GM18499 (cell line): ENCODE measurements at regions not wholly inside any gene's neighbourhood (a gene's known extent, or its start where the extent isn't known, plus 50 kb on each side); places are given as distances from the start of the nearest gene placed in this dataset.
"Not testable (repeated sequence)": the region's sequence is repeated elsewhere in the genome, so short reads cannot be mapped to it uniquely, and the experiment has no call there.

Experiments
- ATAC-seq: cut with Tn5 transposase; IDR thresholded peaks from one replicate; pipeline ENCODE4 v1.9.1; 2021; ENCODE audit warnings: moderate number of reproducible peaks; ENCODE audit not compliant: insufficient read depth, unreplicated experiment

GRCh38 chr1:234962340-234962989 is 166.2 kb downstream of the TOMM20 start:
- no peak for ATAC-seq

- ATAC-seq: no peak
These were observed 166.9 kb downstream of the TOMM20 start for GRCh38 chr1:234961456-234962339.

GRCh38 chr1:234960722-234961455 is 167.7 kb downstream of the TOMM20 start:
- ATAC-seq: no peak

DNA sequence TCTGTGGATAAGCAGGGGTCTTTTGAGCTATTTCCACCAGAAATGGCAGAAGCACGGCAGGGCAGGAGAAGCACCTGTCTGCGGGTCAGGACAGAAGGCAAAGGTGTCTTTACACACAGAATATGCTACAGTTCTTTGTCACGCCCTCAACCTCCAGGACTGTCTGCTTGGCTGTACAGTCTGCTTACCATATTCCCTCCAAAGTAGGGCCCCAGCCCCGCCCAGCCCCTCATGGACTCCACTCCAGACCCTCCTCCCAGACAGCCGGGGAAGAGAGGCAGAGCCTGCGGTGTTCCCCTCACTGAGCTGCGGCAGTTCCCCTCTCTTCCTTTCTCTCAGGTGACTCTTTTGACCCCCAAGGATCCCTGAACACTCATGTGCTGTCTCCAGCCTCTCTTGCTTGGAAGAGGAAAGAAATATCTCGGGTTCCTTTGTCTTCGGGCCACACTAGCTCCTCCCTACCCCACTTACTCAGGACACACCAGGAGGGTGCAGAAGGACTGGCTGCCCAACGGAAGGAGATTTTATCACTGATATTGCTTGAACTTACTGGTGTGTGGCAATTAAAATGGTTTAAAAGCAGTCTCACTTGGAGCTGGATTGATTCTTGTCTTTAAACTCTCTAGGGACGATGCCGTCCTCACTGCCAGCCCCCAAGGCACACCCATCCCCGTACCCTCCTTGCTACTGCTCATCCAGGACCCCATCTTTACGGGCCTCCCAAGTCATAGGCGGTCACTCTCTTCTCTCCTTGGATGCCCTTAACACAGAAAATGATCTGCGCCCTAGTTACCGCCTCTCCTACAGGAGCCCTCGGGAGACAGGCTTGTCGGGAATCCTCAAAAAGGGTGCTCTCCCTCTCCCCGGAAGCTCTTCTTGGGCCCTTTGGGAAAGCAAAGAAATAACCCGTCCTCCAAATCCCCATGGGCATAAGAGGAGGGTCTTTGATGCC is 169.7 kb downstream of the TOMM20 start:
- no peak for ATAC-seq

DNA sequence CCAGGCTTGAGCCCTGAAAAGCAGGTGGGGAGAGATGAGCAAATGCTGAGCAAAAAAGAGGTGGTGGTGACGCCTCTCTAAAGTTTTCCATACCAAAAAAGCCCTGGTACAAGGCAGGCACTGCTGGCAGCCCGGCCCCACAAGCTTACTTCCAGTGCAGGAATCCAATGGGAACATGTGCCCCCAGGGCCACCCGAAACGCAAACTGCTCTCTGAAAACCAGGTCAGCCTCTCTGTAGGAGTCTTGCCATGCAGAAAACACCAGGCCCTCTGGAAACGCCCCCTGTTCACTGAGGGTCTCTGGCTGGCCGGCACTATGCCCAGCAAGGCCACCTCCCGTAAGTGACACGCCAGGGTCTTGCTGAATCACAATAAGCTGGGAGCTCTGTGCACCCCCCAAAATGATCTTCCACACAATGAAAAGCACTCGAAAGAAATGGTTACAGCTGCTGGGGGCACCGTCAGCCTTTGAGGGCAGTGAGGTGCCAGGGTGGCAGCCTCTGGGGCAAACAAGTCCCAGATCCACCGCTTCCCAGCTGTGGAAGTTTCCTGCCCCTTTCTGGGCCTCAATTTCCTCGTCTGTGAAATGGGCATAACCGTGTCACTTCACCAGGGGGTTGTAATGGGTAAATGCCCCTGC is 170.5 kb downstream of the TOMM20 start:
- no peak for ATAC-seq

DNA sequence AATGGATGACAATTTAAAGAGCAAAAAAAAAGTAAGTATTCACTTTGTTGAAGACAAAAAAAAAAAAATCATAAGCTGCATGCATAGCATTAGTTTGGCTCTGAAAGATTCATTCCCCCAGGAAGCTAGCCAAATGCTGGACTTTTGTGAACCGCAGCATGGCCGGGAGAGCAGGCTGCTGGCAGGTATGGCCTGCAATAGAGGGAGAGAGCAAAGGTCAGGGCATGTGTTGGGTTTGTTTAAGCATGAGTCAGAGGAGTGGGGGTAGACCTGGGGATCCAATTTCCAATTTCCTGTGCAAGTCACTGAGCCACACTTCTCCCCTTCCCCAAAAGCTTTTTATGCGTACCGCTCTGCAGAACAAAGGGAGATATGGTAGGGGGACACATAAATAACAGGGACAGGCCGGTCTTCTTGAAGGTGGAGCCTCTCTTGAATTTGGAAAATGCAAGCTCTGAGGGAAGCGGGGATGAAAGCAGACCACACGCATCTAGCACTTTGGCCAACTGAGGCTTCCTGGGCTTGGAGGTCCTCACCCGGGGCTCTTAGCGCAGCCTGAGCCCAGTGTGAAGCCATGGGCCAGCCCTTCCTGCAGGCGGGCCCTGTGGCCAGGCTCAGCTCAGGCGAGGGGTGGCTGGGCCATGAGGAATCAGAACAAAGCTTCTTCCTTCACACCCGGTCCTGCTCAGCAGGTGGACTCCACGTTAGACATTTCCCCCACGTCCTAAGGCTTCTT is 171.1 kb downstream of the TOMM20 start:
- no peak for ATAC-seq

GRCh38 chr1:234956821-234957329 is 171.8 kb downstream of the TOMM20 start:
- no peak for ATAC-seq

- no peak for ATAC-seq
These were observed 173.4 kb downstream of the TOMM20 start for GRCh38 chr1:234955107-234955731.

DNA sequence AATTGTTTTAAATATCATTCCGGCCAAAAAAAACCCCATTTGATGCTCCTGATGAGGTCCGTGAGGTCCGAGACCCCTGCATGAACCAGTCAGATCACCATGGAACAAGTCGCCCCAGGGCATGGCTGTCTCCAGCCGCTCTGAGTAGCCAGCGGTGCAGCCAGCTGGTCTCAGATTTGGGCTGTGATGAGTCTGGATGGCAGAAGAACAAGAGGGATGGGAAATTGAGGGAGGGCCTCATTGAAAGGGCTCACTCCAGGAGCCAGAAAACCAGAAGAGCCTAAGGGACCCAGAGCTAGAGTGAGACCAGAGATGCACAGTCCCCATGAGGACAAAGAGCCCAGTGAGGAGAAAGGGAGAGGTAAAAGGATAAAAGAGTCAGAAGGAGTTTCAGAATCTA is 174.0 kb downstream of the TOMM20 start:
- ATAC-seq: no peak

GRCh38 chr1:234953655-234954405 is 174.8 kb downstream of the TOMM20 start:
- ATAC-seq: no peak

- no peak for ATAC-seq
These were observed 178.0 kb downstream of the TOMM20 start for GRCh38 chr1:234950598-234950997.

DNA sequence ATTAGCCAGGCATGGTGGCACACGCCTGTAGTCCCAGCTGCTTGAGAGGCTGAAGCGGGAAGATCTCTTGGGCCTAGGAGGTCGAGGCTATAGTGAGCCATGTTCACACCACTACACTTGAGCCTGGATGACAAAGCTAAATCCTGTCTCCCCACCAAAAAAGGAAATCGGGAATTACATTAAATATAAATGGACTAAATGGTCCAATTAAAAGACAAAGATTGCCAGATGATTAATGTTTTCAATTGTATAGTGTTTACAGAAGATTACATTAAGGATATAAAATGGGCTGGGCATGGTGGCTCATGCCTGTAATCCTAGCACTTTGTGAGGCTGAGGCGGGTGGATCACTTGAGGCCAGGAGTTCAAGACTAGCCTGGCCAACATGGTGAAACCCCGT is 179.1 kb downstream of the TOMM20 start:
- not testable (repeated sequence) for ATAC-seq

- no peak for ATAC-seq
These were observed 183.9 kb downstream of the TOMM20 start for GRCh38 chr1:234944439-234945344.

DNA sequence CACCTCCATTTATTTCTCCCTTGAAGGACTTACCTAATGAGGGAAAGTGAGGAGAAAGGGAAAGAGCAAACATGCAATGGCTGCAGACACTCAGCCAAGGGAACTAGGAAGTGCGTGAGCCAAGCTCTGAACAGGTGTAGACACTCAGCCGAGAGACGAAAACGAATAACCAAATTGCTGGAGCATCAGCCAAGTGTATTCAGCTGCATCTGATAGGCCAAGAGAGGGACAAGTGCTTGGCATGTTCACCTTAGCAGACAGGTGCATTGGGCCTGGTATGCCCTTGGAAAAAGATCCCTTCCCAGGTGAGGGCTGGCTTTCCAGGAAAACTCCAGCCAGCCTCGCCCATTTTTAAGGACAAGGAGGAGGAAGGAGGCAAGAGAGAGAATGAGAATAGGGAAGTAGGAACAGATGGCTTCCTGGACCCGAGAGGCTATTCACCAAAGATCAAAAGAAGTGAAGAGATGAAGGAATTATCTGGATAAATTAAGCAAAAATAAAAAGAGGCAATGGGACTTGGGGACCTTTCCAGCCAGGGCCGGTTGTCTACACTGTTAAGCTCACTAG is 184.7 kb downstream of the TOMM20 start:
- ATAC-seq: no peak

DNA sequence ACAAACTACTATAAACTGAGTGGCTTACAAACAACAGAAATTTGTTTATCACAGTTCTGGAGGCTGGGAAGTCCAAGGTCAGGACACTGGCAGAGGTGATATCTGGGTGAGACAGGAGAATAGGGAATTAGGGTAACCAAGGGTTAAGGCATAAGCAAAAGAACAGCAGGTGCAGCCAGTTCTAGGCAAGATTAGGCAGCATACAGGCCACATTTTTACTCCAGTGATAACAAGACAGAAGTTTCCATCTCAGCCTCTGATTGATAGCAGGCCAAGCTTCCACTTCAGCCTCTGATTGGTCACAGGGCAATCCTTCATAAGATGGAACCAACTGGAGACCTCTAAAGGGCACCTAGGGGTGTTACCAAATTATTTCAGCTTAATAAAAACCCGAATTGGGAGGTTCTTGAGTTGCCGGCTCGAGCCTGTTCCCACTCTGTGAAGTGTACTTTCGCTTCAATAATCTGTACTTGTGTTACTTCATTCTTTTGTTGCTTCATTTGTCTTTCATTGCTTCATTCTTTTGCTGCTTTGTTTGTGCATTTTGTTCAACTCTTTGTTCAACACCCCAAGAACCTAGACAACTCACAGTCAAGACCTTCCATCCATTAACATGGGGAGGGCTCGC is 185.6 kb downstream of the TOMM20 start:
- no peak for ATAC-seq

GRCh38 chr1:234942012-234942332 is 186.7 kb downstream of the TOMM20 start:
- ATAC-seq: no peak
